ENCODE measurements at regions not wholly inside any gene's neighbourhood (a gene's known extent, or its start where the extent isn't known, plus 50 kb on each side); places are given as distances from the start of the nearest gene placed in this dataset.

GRCh38 chr2:199627417-199627816, 169.7 kb upstream of the SATB2 start:
- H3K9me3 ChIP-seq (ENCODE audit: control extremely low read depth in 1 of 3, control insufficient read depth in 2 of 3, insufficient read depth in 1 of 3, low read length in 2 of 3), result no peaks in the 10 kb centered on the region
- ChIA-PET CTCF (no interaction called here), POLR2A (no interaction called here)
- TF ChIP-seq EZH2 (IDR thresholded peaks at IDR 0.05; ENCODE audit: borderline replicate concordance, insufficient read depth, low read depth, low read length, poor library complexity, severe bottlenecking) (no peak), CTCF (IDR thresholded peaks at IDR 0.05) (no peak)
- H3K36me3 ChIP-seq (replicated peaks in 1 of 2; ENCODE audit: control extremely low read depth in 1 of 2, control insufficient read depth in 1 of 2, extremely low read depth in 1 of 2, insufficient read depth in 2 of 2, low read length in 1 of 2), result no peaks in the 10 kb centered on the region
- Mint-ChIP-seq H3K27ac (no peak overlapping the region), H3K9me3 (ENCODE audit: insufficient read depth) (no peaks in the 10 kb centered on the region), H3K4me3 (no peak overlapping the region), H3K4me1 (no peaks in the 10 kb centered on the region), H3K27me3 (no peaks in the 10 kb centered on the region)
- no peaks in the 10 kb centered on the region for H3K27me3 ChIP-seq (replicated peaks in 1 of 4; ENCODE audit: control extremely low read depth in 1 of 4, control insufficient read depth in 3 of 4, insufficient read depth in 4 of 4, low read length in 3 of 4)
- no peaks in the 10 kb centered on the region for H3K79me2 ChIP-seq (ENCODE audit: control insufficient read depth, insufficient read depth, low read length)
- no peak overlapping the region for H3K9ac ChIP-seq (ENCODE audit: low read length)
- no peak overlapping the region for H3K4me2 ChIP-seq (replicated peaks; ENCODE audit: low read depth, low read length, poor library complexity, severe bottlenecking)
- H3K4me1 ChIP-seq (ENCODE audit: control insufficient read depth in 2 of 2, insufficient read depth in 2 of 2, low read length in 2 of 2), result no peaks in the 10 kb centered on the region
- no peak overlapping the region for H3K4me3 ChIP-seq (ENCODE audit: control extremely low read depth in 1 of 5, extremely low read depth in 1 of 5, insufficient read depth in 1 of 5, low read depth in 2 of 5, low read length in 4 of 5)
- whole genome bisulfite sequencing (ENCODE audit: insufficient coverage), result no CpG with 5 or more reads among the region's 3 CpGs
- no peak overlapping the region for H2AFZ ChIP-seq (ENCODE audit: insufficient read depth, low read depth, low read length, poor library complexity, severe bottlenecking)
- H3K27ac ChIP-seq (ENCODE audit: low read length in 2 of 2), result no peak overlapping the region
- no peaks in the 10 kb centered on the region for H4K20me1 ChIP-seq (ENCODE audit: control insufficient read depth, insufficient read depth, low read length, poor library complexity, severe bottlenecking)
- DNase-seq (no peak), ATAC-seq (ENCODE audit: low read depth) (no peak)
- intact Hi-C loops (cut with micrococcal nuclease), result no loop called here

DNA sequence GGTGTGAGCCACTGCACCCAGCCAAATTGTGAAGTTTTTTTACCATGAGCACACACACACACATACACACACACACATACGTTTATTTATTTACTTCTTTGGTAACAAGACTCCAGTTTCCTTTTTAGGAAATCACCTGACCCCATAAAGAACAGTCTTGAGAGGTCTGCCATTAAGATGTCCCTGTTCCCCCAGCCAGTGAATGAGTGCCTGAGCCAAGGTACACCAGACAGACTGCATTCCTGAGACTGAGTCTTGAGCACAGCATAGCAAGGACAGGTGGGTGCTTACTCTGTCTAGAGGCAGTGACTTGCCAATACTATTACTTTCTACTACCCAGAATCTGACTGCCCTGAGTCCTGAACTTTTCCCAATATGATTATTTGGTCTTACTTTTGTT, 167.2 kb upstream of the SATB2 start:
- ChIA-PET POLR2A (no interaction called here), CTCF (no interaction called here)
- Mint-ChIP-seq H3K27me3 (peaks cover 5% of the 10 kb centered on the region), H3K9me3 (ENCODE audit: insufficient read depth) (no peaks in the 10 kb centered on the region), H3K4me1 (no peaks in the 10 kb centered on the region), H3K27ac (no peak overlapping the region), H3K4me3 (no peak overlapping the region)
- ATAC-seq (ENCODE audit: low read depth) (no peak), DNase-seq (no peak)
- Histone ChIP-seq H3K4me3 (ENCODE audit: control extremely low read depth in 1 of 5, extremely low read depth in 1 of 5, insufficient read depth in 1 of 5, low read depth in 2 of 5, low read length in 4 of 5) (no peak overlapping the region), H3K4me2 (replicated peaks; ENCODE audit: low read depth, low read length, poor library complexity, severe bottlenecking) (no peak overlapping the region), H3K27ac (ENCODE audit: low read length in 2 of 2) (no peak overlapping the region), H3K9me3 (ENCODE audit: control extremely low read depth in 1 of 3, control insufficient read depth in 2 of 3, insufficient read depth in 1 of 3, low read length in 2 of 3) (no peaks in the 10 kb centered on the region), H3K36me3 (replicated peaks in 1 of 2; ENCODE audit: control extremely low read depth in 1 of 2, control insufficient read depth in 1 of 2, extremely low read depth in 1 of 2, insufficient read depth in 2 of 2, low read length in 1 of 2) (no peaks in the 10 kb centered on the region), H3K27me3 (replicated peaks in 1 of 4; ENCODE audit: control extremely low read depth in 1 of 4, control insufficient read depth in 3 of 4, insufficient read depth in 4 of 4, low read length in 3 of 4) (no peaks in the 10 kb centered on the region), H2AFZ (ENCODE audit: insufficient read depth, low read depth, low read length, poor library complexity, severe bottlenecking) (no peak overlapping the region), H3K79me2 (ENCODE audit: control insufficient read depth, insufficient read depth, low read length) (no peaks in the 10 kb centered on the region), H3K4me1 (ENCODE audit: control insufficient read depth in 2 of 2, insufficient read depth in 2 of 2, low read length in 2 of 2) (no peaks in the 10 kb centered on the region), H3K9ac (ENCODE audit: low read length) (no peak overlapping the region), H4K20me1 (ENCODE audit: control insufficient read depth, insufficient read depth, low read length, poor library complexity, severe bottlenecking) (no peaks in the 10 kb centered on the region)
- intact Hi-C loops (cut with micrococcal nuclease), result no loop called here
- WGBS (ENCODE audit: insufficient coverage), result 80% methylated on average over 1 of the region's 1 CpG
- TF ChIP-seq CTCF (IDR thresholded peaks at IDR 0.05), result no peak
- TF ChIP-seq EZH2 (IDR thresholded peaks at IDR 0.05; ENCODE audit: borderline replicate concordance, insufficient read depth, low read depth, low read length, poor library complexity, severe bottlenecking), result no peak

Measured in B cell (primary cell).